BE2C (cell line): ENCODE measurements at regions not wholly inside any gene's neighbourhood (a gene's known extent, or its start where the extent isn't known, plus 50 kb on each side); places are given as distances from the start of the nearest gene placed in this dataset.
A peak's percentile ranks its signal among the peaks of the same experiment; 100 is the strongest.

Experiments used
- DNase-seq: peaks from one replicate; pipeline ENCODE4 v3.0.0-alpha.2; 2020
- H3K27me3 ChIP-seq: fragments of 250-450 bp; sonication (Bioruptor Pico); 2 replicates; pipeline ENCODE4 v1.5.1; 2020; ENCODE audit warnings: mild to moderate bottlenecking
- H3K36me3 ChIP-seq: fragments of 250-450 bp; sonication (Bioruptor Pico); 2 replicates; pipeline ENCODE4 v1.5.1; 2020; ENCODE audit warnings: mild to moderate bottlenecking
- H3K4me1 ChIP-seq: fragments of 250-450 bp; sonication (Bioruptor Pico); 2 replicates; pipeline ENCODE4 v1.5.1; 2020
- H3K4me3 ChIP-seq: 2 replicates; pipeline ENCODE4 v1.5.1; 2011; ENCODE audit warnings: low read depth, low read length
- H3K9me3 ChIP-seq: fragments of 250-450 bp; sonication (Bioruptor Pico); 2 replicates; pipeline ENCODE4 v1.5.1; 2020
- CTCF ChIP-seq: IDR thresholded peaks from 2 replicates; pipeline ENCODE4 v1.5.1; 2012; ENCODE audit warnings: mild to moderate bottlenecking, low read depth, low read length

DNA sequence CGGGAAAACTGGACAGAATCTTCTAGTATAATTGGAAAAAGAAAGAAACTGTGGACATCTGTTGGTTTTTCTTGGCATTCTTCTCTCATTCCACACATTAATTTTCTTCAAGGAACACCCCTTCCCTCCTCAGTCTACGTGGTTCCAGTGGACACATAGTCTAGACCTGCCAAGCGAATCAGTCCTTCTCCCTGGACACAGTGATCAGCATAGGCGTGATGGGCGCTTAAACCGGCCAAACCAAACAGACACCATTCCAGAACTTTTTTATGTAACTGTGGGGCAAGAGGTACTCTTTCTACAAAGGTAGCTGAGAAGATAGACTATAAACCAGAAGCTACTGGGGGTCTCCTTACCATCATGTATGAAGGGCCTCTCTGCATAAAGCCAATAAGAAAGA, 121.8 kb upstream of the COX10 start:
- Histone ChIP-seq H3K9me3 (no peaks in the 10 kb centered on the region), H3K36me3 (no peaks in the 10 kb centered on the region), H3K4me1 (no peaks in the 10 kb centered on the region), H3K27me3 (no peaks in the 10 kb centered on the region), H3K4me3 (no peak overlapping the region)
- TF ChIP-seq CTCF: no peak
- no peak for DNase-seq

GRCh38 chr17:13952009-13952750, 117.1 kb upstream of the COX10 start:
- no peak for TF ChIP-seq CTCF

DNA sequence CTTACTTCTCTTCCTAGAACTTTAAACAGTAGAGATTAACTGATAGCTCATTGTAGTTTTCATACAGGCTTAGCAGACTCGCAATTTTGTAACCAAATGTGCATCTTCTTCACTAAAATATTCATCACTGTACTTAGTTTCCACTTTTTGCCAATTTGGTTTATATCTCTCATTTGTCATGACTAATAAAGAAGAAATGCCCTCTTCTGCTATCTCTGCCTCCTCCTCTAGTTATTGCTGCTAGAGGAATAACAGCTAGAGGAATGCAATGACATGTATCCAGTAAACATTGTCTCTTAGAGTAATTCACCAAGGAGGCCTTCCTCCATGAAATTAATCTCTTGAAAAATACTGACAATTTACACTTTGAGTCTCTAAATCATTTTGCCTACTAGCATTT, 115.5 kb upstream of the COX10 start:
- Histone ChIP-seq H3K9me3 (no peaks in the 10 kb centered on the region), H3K4me1 (no peaks in the 10 kb centered on the region), H3K36me3 (no peaks in the 10 kb centered on the region), H3K27me3 (no peaks in the 10 kb centered on the region), H3K4me3 (no peak overlapping the region)
- no peak for TF ChIP-seq CTCF
- DNase-seq: no peak

More at GRCh38 chr17:13952009-13952750, 117.1 kb upstream of the COX10 start:
- no peaks in the 10 kb centered on the region for H3K9me3 ChIP-seq
- no peaks in the 10 kb centered on the region for H3K36me3 ChIP-seq
- H3K27me3 ChIP-seq: no peaks in the 10 kb centered on the region
- DNase-seq: peak; percentile 8
- no peaks in the 10 kb centered on the region for H3K4me1 ChIP-seq
- no peak overlapping the region for H3K4me3 ChIP-seq

DNA sequence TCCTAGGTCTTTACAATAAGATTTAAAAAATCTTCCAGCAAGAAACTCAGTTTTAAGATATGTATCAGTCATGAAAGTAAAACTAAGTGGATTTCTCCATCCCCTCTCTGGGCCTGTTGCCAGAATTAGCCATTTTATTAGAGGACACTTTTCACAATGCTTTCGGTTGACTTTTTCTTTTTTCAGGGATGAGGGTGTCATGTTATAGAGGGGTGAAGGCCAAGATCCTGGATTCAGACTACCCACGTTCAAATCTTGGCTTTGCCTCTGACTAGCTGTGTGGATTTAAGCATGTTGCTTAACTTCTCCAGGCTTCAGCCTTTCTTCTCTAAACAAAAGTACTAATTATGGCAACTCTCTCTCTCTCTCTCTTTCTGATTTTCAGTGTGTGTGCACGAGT, 111.7 kb upstream of the COX10 start:
- H3K27me3 ChIP-seq: no peaks in the 10 kb centered on the region
- H3K4me1 ChIP-seq: no peaks in the 10 kb centered on the region
- no peaks in the 10 kb centered on the region for H3K36me3 ChIP-seq
- no peak overlapping the region for H3K4me3 ChIP-seq
- H3K9me3 ChIP-seq: no peaks in the 10 kb centered on the region
- TF ChIP-seq CTCF: no peak
- DNase-seq: no peak

GRCh38 chr17:13958773-13959172, 110.5 kb upstream of the COX10 start:
- DNase-seq: no peak
- no peak overlapping the region for H3K4me3 ChIP-seq
- TF ChIP-seq CTCF: no peak

GRCh38 chr17:13961265-13961664, 108.0 kb upstream of the COX10 start:
- no peak for DNase-seq
- Histone ChIP-seq H3K36me3 (no peaks in the 10 kb centered on the region), H3K27me3 (no peaks in the 10 kb centered on the region), H3K4me1 (no peaks in the 10 kb centered on the region), H3K4me3 (no peak overlapping the region), H3K9me3 (no peaks in the 10 kb centered on the region)
- TF ChIP-seq CTCF: no peak

More at GRCh38 chr17:13958773-13959172, 110.5 kb upstream of the COX10 start:
- Histone ChIP-seq H3K4me1 (no peaks in the 10 kb centered on the region), H3K9me3 (no peaks in the 10 kb centered on the region), H3K36me3 (no peaks in the 10 kb centered on the region), H3K27me3 (no peaks in the 10 kb centered on the region)
